ENCODE measurements at regions not wholly inside any gene's neighbourhood (a gene's known extent, or its start where the extent isn't known, plus 50 kb on each side); places are given as distances from the start of the nearest gene placed in this dataset.
"Not testable (repeated sequence)": the region's sequence is repeated elsewhere in the genome, so short reads cannot be mapped to it uniquely, and the experiment has no call there.

- POLR2A ChIA-PET = no interaction called here
- in situ Hi-C loops (cut with HindIII; ENCODE audit: low pct_unique_long_range_greater_than_20kb, low sequenced_read_pairs) = no loop called here
- Histone ChIP-seq H3K27ac (ENCODE audit: low read length) (no peak overlapping the region), H3K9me3 (ENCODE audit: control insufficient read depth, insufficient read depth, low read depth, low read length) (no peaks in the 10 kb centered on the region), H3K36me3 (ENCODE audit: control insufficient read depth, insufficient read depth, low read length) (no peaks in the 10 kb centered on the region), H3K27me3 (ENCODE audit: control insufficient read depth, insufficient read depth, low read length) (no peaks in the 10 kb centered on the region), H3K4me3 (ENCODE audit: low read depth in 2 of 2, low read length in 2 of 2) (no peak overlapping the region), H3K4me1 (ENCODE audit: control insufficient read depth, insufficient read depth, low read length) (no peaks in the 10 kb centered on the region)
- intact Hi-C loops (cut with micrococcal nuclease; ENCODE audit: unreplicated experiment) = no loop called here
- ATAC-seq (no peak), DNase-seq (ENCODE audit: low read depth, low spot score) (no peak)
- no TSS peak for BruUV-seq (replicated peaks)
- CTCF ChIA-PET = no interaction called here
- TF ChIP-seq CTCF (IDR thresholded peaks at IDR 0.05) = no peak
Measured at GRCh38 chr12:91460469-91460868, 277.9 kb upstream of the DCN start.

- intact Hi-C loops (cut with micrococcal nuclease; ENCODE audit: unreplicated experiment) = no loop called here
- Histone ChIP-seq H3K36me3 (ENCODE audit: control insufficient read depth, insufficient read depth, low read length) (no peaks in the 10 kb centered on the region), H3K27ac (ENCODE audit: low read length) (no peak overlapping the region), H3K27me3 (ENCODE audit: control insufficient read depth, insufficient read depth, low read length) (no peaks in the 10 kb centered on the region), H3K4me1 (ENCODE audit: control insufficient read depth, insufficient read depth, low read length) (no peaks in the 10 kb centered on the region), H3K4me3 (ENCODE audit: low read depth in 2 of 2, low read length in 2 of 2) (no peak overlapping the region), H3K9me3 (ENCODE audit: control insufficient read depth, insufficient read depth, low read depth, low read length) (no peaks in the 10 kb centered on the region)
- no peak for ATAC-seq
- ChIA-PET CTCF (no interaction called here), POLR2A (no interaction called here)
- DNase-seq (ENCODE audit: low read depth, low spot score) = no peak
- no peak for TF ChIP-seq TCF7L2 (IDR thresholded peaks at IDR 0.05; ENCODE audit: low read depth, low read length)
- no TSS peak for BruUV-seq (replicated peaks)
- in situ Hi-C loops (cut with HindIII; ENCODE audit: low pct_unique_long_range_greater_than_20kb, low sequenced_read_pairs) = no loop called here
Measured at GRCh38 chr12:91455321-91455720, 272.7 kb upstream of the DCN start.

- no peak overlapping the region for H3K4me3 ChIP-seq (ENCODE audit: low read depth in 2 of 2, low read length in 2 of 2)
- in situ Hi-C loops (cut with HindIII; ENCODE audit: low pct_unique_long_range_greater_than_20kb, low sequenced_read_pairs) = no loop called here
Measured at GRCh38 chr12:91454179-91454578, 271.6 kb upstream of the DCN start.

GRCh38 chr12:91452464-91452863 is 269.8 kb upstream of the DCN start:
- ATAC-seq; CTCF ChIA-PET; BruUV-seq (replicated peaks); H3K4me1 ChIP-seq (ENCODE audit: control insufficient read depth, insufficient read depth, low read length); DNase-seq (ENCODE audit: low read depth, low spot score); POLR2A ChIA-PET; H3K27ac ChIP-seq (ENCODE audit: low read length); H3K27me3 ChIP-seq (ENCODE audit: control insufficient read depth, insufficient read depth, low read length); in situ Hi-C loops (cut with HindIII; ENCODE audit: low pct_unique_long_range_greater_than_20kb, low sequenced_read_pairs); intact Hi-C loops (cut with micrococcal nuclease; ENCODE audit: unreplicated experiment); H3K4me3 ChIP-seq (ENCODE audit: low read depth in 2 of 2, low read length in 2 of 2); H3K9me3 ChIP-seq (ENCODE audit: control insufficient read depth, insufficient read depth, low read depth, low read length); H3K36me3 ChIP-seq (ENCODE audit: control insufficient read depth, insufficient read depth, low read length): not testable (repeated sequence)

More at GRCh38 chr12:91454179-91454578, 271.6 kb upstream of the DCN start:
- TF ChIP-seq TCF7L2 (IDR thresholded peaks at IDR 0.05; ENCODE audit: low read depth, low read length) (no peak), SIN3A (IDR thresholded peaks at IDR 0.05; ENCODE audit: borderline replicate concordance, insufficient read depth, low read depth, low read length) (no peak), CTCF (IDR thresholded peaks at IDR 0.05) (no peak), REST (IDR thresholded peaks at IDR 0.05; ENCODE audit: insufficient read depth in 1 of 2, low read depth in 2 of 2, low read length in 1 of 2) (no peak), POLR2AphosphoS5 (IDR thresholded peaks at IDR 0.05; ENCODE audit: low read depth, low read length) (no peak)
- intact Hi-C loops (cut with micrococcal nuclease; ENCODE audit: unreplicated experiment) = no loop called here
- no peaks in the 10 kb centered on the region for H3K36me3 ChIP-seq (ENCODE audit: control insufficient read depth, insufficient read depth, low read length)
- no peaks in the 10 kb centered on the region; the same call in 1 of the 2 replicates for H3K9me3 ChIP-seq (ENCODE audit: control insufficient read depth, insufficient read depth, low read depth, low read length)
- POLR2A ChIA-PET = no interaction called here
- H3K4me1 ChIP-seq (ENCODE audit: control insufficient read depth, insufficient read depth, low read length) = no peaks in the 10 kb centered on the region
- CTCF ChIA-PET = no interaction called here
- ATAC-seq = no peak
- BruUV-seq (replicated peaks) = no TSS peak
- no peak for DNase-seq (ENCODE audit: low read depth, low spot score)
- no peak overlapping the region for H3K27ac ChIP-seq (ENCODE audit: low read length)
- H3K27me3 ChIP-seq (ENCODE audit: control insufficient read depth, insufficient read depth, low read length) = no peaks in the 10 kb centered on the region
